ENCODE measurements at regions not wholly inside any gene's neighbourhood (a gene's known extent, or its start where the extent isn't known, plus 50 kb on each side); places are given as distances from the start of the nearest gene placed in this dataset.
"Not testable (repeated sequence)": the region's sequence is repeated elsewhere in the genome, so short reads cannot be mapped to it uniquely, and the experiment has no call there.

GRCh38 chrX:35499071-35499862 is 298.9 kb upstream of the MAGEB16 start:
- Histone ChIP-seq H3K27me3 (replicated peaks; ENCODE audit: control insufficient read depth, insufficient read depth, low read length) (no peaks in the 10 kb centered on the region), H3K4me3 (replicated peaks; ENCODE audit: low read depth, low read length) (no peak overlapping the region), H3K36me3 (ENCODE audit: control insufficient read depth, insufficient read depth, low read length) (no peaks in the 10 kb centered on the region)
- peak; percentile 20 for DNase-seq (ENCODE audit: extremely low read depth, insufficient read length)
- no peak for TF ChIP-seq CTCF (IDR thresholded peaks at IDR 0.05; ENCODE audit: insufficient read depth, low read length, poor library complexity, severe bottlenecking)

GRCh38 chrX:35507701-35508100 is 290.4 kb upstream of the MAGEB16 start:
- no peaks in the 10 kb centered on the region for H3K27me3 ChIP-seq (replicated peaks; ENCODE audit: control insufficient read depth, insufficient read depth, low read length)
- no peak overlapping the region for H3K4me3 ChIP-seq (replicated peaks; ENCODE audit: low read depth, low read length)
- H3K36me3 ChIP-seq (ENCODE audit: control insufficient read depth, insufficient read depth, low read length), result no peaks in the 10 kb centered on the region
- TF ChIP-seq CTCF (IDR thresholded peaks at IDR 0.05; ENCODE audit: insufficient read depth, low read length, poor library complexity, severe bottlenecking), result no peak
- DNase-seq (ENCODE audit: extremely low read depth, insufficient read length), result no peak

GRCh38 chrX:35548003-35548402 is 250.1 kb upstream of the MAGEB16 start:
- H3K4me3 ChIP-seq (replicated peaks; ENCODE audit: low read depth, low read length); H3K36me3 ChIP-seq (ENCODE audit: control insufficient read depth, insufficient read depth, low read length); DNase-seq (ENCODE audit: extremely low read depth, insufficient read length); H3K27me3 ChIP-seq (replicated peaks; ENCODE audit: control insufficient read depth, insufficient read depth, low read length): not testable (repeated sequence)

GRCh38 chrX:35557916-35558315 is 240.2 kb upstream of the MAGEB16 start:
- Histone ChIP-seq H3K4me3 (replicated peaks; ENCODE audit: low read depth, low read length) (no peak overlapping the region), H3K36me3 (ENCODE audit: control insufficient read depth, insufficient read depth, low read length) (no peaks in the 10 kb centered on the region), H3K27me3 (replicated peaks; ENCODE audit: control insufficient read depth, insufficient read depth, low read length) (no peaks in the 10 kb centered on the region)
- no peak for TF ChIP-seq CTCF (IDR thresholded peaks at IDR 0.05; ENCODE audit: insufficient read depth, low read length, poor library complexity, severe bottlenecking)
- DNase-seq (ENCODE audit: extremely low read depth, insufficient read length), result no peak

GRCh38 chrX:35561985-35562384 is 236.2 kb upstream of the MAGEB16 start:
- no peak for TF ChIP-seq CTCF (IDR thresholded peaks at IDR 0.05; ENCODE audit: insufficient read depth, low read length, poor library complexity, severe bottlenecking)
- no peak for DNase-seq (ENCODE audit: extremely low read depth, insufficient read length)
- no peaks in the 10 kb centered on the region for H3K36me3 ChIP-seq (ENCODE audit: control insufficient read depth, insufficient read depth, low read length)
- H3K4me3 ChIP-seq (replicated peaks; ENCODE audit: low read depth, low read length), result no peak overlapping the region
- no peaks in the 10 kb centered on the region for H3K27me3 ChIP-seq (replicated peaks; ENCODE audit: control insufficient read depth, insufficient read depth, low read length)

- Histone ChIP-seq H3K36me3 (ENCODE audit: control insufficient read depth, insufficient read depth, low read length) (no peaks in the 10 kb centered on the region), H3K27me3 (replicated peaks; ENCODE audit: control insufficient read depth, insufficient read depth, low read length) (no peaks in the 10 kb centered on the region), H3K4me3 (replicated peaks; ENCODE audit: low read depth, low read length) (no peak overlapping the region)
- no peak for DNase-seq (ENCODE audit: extremely low read depth, insufficient read length)
- no peak for TF ChIP-seq CTCF (IDR thresholded peaks at IDR 0.05; ENCODE audit: insufficient read depth, low read length, poor library complexity, severe bottlenecking)
Observed at GRCh38 chrX:35562395-35562794, 235.7 kb upstream of the MAGEB16 start.

Measured in GM06990 (cell line).